NB4 (cell line): ENCODE measurements at regions not wholly inside any gene's neighbourhood (a gene's known extent, or its start where the extent isn't known, plus 50 kb on each side); places are given as distances from the start of the nearest gene placed in this dataset.

ENCODE experiments used
- CTCF ChIP-seq: IDR thresholded peaks from one replicate; pipeline ENCODE4 v1.5.1; 2012; ENCODE audit warnings: low read depth, low read length
- POLR2A ChIP-seq: IDR thresholded peaks from 2 replicates; pipeline ENCODE4 v1.6.1; 2011; ENCODE audit warnings: mild to moderate bottlenecking; ENCODE audit not compliant: insufficient read length; ENCODE audit errors: extremely low read depth

- TF ChIP-seq POLR2A (no peak), CTCF (no peak)
Observed at GRCh38 chr16:7887316-7887715, 554.7 kb downstream of the RBFOX1 start.
